ENCODE measurements at regions not wholly inside any gene's neighbourhood (a gene's known extent, or its start where the extent isn't known, plus 50 kb on each side); places are given as distances from the start of the nearest gene placed in this dataset.

DNA sequence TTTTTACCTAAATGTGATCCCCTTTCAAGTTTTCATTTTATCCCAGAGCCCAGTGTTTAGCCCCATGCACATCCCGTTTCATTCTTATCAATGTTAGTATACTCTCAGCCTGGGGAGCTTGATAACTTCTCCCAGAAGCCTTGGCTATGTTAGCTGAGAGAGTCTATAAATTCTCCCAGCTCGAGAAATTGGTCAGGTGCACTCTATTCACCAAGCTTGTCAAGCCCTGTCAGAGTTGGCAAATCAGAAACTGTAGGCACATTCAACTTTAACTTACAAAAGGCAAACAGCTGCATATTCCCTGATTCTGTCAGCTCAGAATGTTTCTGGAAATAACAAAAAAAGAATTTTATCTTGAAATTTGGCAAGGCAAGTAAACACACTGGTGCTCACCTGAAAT is 62.2 kb upstream of the IMPG1 start:
- no peaks in the 10 kb centered on the region for H3K27me3 ChIP-seq (ENCODE audit: insufficient read depth, poor library complexity, severe bottlenecking)
- TF ChIP-seq, protein P1, sequence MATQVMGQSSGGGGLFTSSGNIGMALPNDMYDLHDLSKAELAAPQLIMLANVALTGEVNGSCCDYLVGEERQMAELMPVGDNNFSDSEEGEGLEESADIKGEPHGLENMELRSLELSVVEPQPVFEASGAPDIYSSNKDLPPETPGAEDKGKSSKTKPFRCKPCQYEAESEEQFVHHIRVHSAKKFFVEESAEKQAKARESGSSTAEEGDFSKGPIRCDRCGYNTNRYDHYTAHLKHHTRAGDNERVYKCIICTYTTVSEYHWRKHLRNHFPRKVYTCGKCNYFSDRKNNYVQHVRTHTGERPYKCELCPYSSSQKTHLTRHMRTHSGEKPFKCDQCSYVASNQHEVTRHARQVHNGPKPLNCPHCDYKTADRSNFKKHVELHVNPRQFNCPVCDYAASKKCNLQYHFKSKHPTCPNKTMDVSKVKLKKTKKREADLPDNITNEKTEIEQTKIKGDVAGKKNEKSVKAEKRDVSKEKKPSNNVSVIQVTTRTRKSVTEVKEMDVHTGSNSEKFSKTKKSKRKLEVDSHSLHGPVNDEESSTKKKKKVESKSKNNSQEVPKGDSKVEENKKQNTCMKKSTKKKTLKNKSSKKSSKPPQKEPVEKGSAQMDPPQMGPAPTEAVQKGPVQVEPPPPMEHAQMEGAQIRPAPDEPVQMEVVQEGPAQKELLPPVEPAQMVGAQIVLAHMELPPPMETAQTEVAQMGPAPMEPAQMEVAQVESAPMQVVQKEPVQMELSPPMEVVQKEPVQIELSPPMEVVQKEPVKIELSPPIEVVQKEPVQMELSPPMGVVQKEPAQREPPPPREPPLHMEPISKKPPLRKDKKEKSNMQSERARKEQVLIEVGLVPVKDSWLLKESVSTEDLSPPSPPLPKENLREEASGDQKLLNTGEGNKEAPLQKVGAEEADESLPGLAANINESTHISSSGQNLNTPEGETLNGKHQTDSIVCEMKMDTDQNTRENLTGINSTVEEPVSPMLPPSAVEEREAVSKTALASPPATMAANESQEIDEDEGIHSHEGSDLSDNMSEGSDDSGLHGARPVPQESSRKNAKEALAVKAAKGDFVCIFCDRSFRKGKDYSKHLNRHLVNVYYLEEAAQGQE (IDR thresholded peaks at IDR 0.05; ENCODE audit: insufficient replicate concordance, low read depth), result no peak
- TF ChIP-seq POLR2AphosphoS5 (IDR thresholded peaks at IDR 0.05; ENCODE audit: low read depth), result no peak
- TF ChIP-seq, protein P2, sequence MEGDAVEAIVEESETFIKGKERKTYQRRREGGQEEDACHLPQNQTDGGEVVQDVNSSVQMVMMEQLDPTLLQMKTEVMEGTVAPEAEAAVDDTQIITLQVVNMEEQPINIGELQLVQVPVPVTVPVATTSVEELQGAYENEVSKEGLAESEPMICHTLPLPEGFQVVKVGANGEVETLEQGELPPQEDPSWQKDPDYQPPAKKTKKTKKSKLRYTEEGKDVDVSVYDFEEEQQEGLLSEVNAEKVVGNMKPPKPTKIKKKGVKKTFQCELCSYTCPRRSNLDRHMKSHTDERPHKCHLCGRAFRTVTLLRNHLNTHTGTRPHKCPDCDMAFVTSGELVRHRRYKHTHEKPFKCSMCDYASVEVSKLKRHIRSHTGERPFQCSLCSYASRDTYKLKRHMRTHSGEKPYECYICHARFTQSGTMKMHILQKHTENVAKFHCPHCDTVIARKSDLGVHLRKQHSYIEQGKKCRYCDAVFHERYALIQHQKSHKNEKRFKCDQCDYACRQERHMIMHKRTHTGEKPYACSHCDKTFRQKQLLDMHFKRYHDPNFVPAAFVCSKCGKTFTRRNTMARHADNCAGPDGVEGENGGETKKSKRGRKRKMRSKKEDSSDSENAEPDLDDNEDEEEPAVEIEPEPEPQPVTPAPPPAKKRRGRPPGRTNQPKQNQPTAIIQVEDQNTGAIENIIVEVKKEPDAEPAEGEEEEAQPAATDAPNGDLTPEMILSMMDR (IDR thresholded peaks at IDR 0.05; ENCODE audit: insufficient read depth, low read length), result no peak
- TF ChIP-seq GABPA (IDR thresholded peaks at IDR 0.05; ENCODE audit: low read depth), result no peak
- no peak for TF ChIP-seq SPI1 (IDR thresholded peaks at IDR 0.05; ENCODE audit: borderline replicate concordance, low read depth)
- no peak overlapping the region for H3K4me3 ChIP-seq (replicated peaks; ENCODE audit: insufficient read depth, low read length)
- no peak overlapping the region for H3K27ac ChIP-seq (replicated peaks)
- DNase-seq (ENCODE audit: low read depth in 1 of 2, low spot score in 1 of 2), result no peak

DNA sequence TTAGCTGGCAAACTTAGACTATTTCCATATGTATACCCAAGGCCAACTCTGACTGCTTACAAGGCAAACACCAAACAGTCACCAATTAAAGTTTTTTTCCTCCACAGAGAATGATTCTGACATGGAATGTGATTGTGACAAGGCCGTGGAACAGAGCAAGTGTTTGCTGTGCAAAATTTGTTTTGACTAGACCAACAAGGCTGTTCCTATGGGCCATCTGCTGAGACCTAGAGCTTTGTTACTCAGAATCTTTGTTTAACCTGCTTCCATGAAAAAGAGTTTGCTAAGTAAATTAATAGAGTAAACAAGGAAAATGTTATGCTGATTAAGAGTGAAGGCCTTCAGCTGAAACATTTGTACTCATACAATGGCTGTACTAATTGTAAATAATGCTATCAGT is 51.6 kb upstream of the IMPG1 start:
- TF ChIP-seq SPI1 (IDR thresholded peaks at IDR 0.05; ENCODE audit: borderline replicate concordance, low read depth) (no peak), GABPA (IDR thresholded peaks at IDR 0.05; ENCODE audit: low read depth) (no peak), POLR2AphosphoS5 (IDR thresholded peaks at IDR 0.05; ENCODE audit: low read depth) (no peak)
- TF ChIP-seq, protein P1 (IDR thresholded peaks at IDR 0.05; ENCODE audit: insufficient replicate concordance, low read depth), result no peak
- TF ChIP-seq, protein P2 (IDR thresholded peaks at IDR 0.05; ENCODE audit: insufficient read depth, low read length), result no peak
- no peak overlapping the region for H3K4me3 ChIP-seq (replicated peaks; ENCODE audit: insufficient read depth, low read length)
- no peaks in the 10 kb centered on the region for H3K27me3 ChIP-seq (ENCODE audit: insufficient read depth, poor library complexity, severe bottlenecking)
- H3K27ac ChIP-seq (replicated peaks), result no peak overlapping the region
- no peak for DNase-seq (ENCODE audit: low read depth in 1 of 2, low spot score in 1 of 2)
